Activated CD4-positive, alpha-beta T cell treated with anti-CD3 and anti-CD28 coated beads, Interleukin-2, amount 50 U/mL, for 48 hours (primary cell): ENCODE measurements at regions not wholly inside any gene's neighbourhood (a gene's known extent, or its start where the extent isn't known, plus 50 kb on each side); places are given as distances from the start of the nearest gene placed in this dataset.
"Not testable (repeated sequence)": the region's sequence is repeated elsewhere in the genome, so short reads cannot be mapped to it uniquely, and the experiment has no call there.

Experiments
- DNase-seq, 2 experiments: peaks; one replicate each; pipeline ENCODE4 v3.0.0-alpha.2; 2020

DNA sequence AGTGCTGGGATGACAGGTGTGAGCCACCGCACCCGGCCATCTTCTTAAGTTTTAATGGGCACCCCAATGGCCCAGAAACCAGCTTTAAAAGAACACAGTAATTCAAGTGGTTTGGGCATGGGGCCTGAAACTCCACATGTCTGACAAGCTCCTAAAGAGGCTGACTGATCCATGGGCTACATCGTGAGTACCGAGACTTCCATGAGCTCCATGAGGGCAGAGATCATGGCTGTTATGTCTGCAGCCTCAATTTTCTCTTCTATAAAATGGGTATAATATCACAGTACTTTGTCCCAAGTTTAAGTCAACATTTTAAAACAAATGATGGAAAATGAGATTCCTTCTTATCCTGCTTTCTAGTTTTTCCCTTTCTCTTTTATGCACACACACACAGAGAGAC, 397.6 kb upstream of the MAF start:
- no peak for DNase-seq

DNA sequence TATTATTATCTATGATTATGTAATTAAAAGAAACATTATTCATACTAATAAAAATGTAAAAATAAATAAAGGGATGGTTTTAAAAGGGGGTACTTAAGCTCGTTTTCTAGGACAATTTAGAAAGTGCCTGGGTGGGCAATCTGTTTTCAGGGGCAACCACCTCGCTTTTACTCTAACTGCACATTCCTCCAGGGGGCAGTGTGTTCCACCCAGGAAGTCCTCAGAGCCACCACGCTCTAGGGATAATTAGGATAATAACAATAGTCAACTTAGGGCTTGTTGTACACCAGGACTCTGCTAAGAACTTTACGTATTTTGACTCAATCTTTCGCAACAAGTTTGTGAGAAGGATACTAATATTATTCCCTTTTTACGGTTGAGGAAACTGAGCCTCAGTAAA, 396.7 kb upstream of the MAF start:
- DNase-seq: peak; percentile 5 to 14

GRCh38 chr16:79996321-79996720, 395.8 kb upstream of the MAF start:
- DNase-seq: no peak

GRCh38 chr16:79995315-79995714, 394.8 kb upstream of the MAF start:
- DNase-seq: no peak

DNA sequence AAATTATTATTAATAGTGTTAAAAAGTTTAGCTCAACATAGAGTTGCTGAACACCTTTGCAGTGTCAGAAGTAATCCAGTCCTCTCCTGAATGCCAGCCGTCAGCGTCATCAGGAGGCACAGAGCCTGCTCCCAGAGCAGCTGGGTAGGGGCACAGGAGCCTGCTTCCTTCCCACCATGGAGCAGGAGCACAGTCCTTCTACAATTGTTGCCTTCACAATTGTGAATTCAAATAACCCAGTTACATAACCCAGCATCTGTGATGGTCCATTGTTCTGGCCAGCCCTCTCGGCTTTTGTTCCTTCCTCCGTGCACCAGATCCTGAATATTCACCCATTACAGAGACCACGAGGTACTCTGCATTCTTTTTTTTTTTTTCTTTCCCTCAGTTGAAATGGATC, 393.9 kb upstream of the MAF start:
- no peak for DNase-seq

GRCh38 chr16:79993629-79994209, 393.2 kb upstream of the MAF start:
- DNase-seq: no peak

DNA sequence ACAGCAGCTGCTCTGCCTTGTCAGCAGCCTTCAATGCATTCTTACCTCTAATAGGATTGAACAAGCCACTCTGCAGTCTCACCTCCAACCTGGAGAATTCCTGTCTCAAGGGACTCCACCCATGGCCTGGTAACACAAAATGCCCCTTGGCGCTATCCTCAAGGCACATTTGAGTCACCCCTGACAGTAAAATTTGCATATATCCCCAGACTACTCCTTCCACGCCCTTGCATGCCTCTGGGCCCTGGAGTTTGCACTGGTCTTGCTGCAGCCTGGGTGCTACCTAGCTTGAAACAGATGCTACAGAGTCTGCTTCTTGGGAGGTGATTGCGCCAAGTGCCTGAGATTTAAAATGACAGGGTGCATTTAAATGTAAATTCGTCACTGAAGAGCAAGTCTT, 391.4 kb upstream of the MAF start:
- DNase-seq: no peak

- no peak for DNase-seq
Observed at GRCh38 chr16:79988721-79989220, 388.2 kb upstream of the MAF start.

DNA sequence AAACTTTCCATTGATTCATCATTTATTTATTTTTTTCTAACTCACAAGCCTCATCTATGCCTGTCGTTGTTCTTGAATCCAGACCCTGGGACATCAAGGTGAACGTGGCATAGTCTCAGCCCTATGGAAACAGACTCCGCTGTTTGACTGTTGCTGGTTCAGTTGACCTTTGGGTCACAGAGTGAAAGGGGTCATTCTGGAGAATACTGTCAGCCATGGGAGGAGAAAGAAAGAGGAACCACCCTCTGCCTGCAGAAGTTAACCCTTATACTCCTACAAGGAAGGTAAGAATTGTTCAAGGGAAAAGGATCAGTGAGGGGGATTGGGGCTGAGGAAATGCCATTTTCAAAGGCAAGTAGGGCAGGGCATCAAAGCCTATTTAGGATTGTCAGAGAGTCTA, 387.6 kb upstream of the MAF start:
- no peak for DNase-seq

DNA sequence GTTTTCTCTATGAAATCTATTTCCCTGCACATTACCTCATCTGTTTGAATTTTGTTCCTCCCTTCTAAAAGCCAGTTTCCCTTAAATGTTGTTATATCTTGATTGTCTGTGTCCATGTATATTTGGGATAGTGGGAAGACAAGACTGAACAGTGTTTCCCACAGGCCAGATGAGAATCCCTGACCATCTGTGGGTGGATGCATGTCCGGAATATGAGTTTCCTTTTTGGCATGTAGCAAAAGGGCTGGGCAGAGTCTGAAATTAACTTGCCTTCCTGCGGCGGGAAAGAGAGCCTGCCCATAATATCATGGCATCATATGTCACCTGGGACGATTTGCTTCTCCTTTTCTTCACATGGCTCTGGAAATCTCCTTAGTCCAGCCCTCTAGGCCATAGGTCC, 385.8 kb upstream of the MAF start:
- DNase-seq: no peak

- no peak for DNase-seq
Observed at GRCh38 chr16:79985606-79986005, 385.1 kb upstream of the MAF start.

DNA sequence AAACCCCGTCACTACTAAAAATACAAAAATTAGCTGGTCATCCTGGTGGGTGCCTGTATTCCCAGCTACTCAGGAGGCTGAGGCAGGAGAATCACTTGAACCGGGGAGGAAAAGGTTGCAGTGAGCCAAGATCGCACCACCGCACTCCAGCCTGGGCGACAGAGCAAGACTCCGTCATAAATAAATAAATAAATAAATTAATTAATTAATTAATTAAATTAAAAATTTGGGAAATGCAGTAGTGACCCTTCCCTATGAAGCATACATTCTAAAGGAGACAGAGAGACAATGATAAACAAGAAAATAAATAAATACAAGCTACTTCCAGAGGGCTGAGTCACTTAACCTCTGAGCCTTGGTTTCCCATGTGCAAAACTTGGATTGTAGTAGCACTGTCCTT, 383.6 kb upstream of the MAF start:
- not testable (repeated sequence) for DNase-seq

GRCh38 chr16:79982862-79983261, 382.3 kb upstream of the MAF start:
- DNase-seq: no peak

- DNase-seq: no peak
Observed at GRCh38 chr16:79982361-79982760, 381.8 kb upstream of the MAF start.

- no peak for DNase-seq
Observed at GRCh38 chr16:79981814-79982213, 381.3 kb upstream of the MAF start.

DNA sequence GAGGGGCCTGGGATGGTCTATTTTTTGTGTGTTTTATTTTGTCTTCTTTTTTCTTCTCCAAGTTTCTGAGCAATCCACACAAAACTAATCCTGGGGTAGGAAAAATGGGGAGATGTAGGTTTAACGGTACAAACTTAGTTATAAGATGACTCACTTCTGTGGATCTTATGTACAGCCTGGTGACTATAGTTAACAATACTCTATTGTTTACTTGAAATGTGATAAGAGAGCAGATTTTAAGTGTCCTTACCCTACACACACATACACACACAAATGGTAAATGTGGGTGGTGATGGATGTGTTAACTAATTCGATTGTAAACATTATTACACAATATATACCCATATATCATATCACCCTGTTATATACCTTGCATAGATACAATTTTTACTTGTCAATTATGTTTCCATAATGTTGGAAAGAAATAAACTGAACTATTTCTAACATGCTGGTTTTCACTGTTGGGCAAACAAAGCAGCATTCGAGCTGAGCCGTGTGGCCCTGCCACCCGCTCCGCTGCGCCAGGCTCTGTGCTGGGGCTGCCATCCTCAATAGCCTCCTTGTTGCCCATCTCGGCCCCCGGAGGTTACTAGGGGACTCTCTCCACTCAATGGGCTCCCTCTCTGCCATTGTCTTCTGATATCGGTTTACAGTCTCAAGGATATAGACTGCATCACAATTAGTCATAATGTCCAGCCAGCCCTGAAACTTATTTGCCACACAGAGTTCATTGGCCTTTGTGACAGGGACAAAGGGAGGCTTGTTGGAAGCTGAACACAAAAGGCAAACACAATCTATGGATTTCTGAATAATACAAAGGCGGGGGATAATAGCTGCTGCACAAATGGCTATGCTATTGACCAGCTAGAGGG, 380.3 kb upstream of the MAF start:
- no peak for DNase-seq

DNA sequence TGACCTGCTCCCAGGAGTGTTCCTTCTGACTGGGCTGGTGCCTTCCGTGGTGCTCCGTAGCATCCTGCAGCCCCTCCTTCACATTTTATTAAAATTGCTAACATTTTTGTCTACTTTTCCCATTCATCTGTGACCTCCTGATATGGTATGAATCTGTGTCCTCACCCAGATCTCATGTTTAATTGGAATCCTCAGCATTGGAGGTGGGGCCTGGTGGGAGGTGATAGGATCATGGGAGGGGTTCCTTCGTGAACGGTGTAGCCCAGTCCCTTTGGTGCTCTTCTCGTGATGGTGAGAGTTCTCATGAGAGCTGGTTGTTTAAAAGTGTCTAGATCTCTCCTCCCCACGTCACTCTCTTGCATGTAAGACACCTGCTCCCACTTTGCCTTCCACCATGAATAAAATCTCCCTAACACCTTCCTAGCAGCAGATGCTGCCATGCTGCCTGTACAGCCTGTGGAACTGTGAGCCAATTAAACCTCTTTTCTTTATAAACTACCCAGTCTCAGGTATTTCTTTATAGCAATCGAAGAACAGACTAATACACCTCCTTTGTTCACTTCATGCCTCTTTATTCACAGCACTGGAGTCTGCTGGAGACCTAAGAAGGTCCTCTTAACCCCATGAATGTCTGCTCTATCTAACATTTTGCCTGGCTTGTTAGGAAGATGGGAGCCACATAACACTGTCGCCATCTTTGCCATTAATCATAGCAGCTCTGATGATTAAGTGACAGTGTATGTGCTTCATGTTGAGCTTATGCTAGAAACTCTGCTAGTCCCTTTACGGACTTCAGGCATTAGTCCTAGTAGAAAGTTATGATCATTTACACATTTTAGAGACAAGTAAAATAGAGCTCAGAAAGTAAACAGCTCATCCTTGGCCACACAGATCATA, 377.7 kb upstream of the MAF start:
- no peak for DNase-seq

GRCh38 chr16:79973320-79973719, 372.8 kb upstream of the MAF start:
- no peak for DNase-seq

- no peak for DNase-seq
Observed at GRCh38 chr16:79972053-79972704, 371.6 kb upstream of the MAF start.

DNA sequence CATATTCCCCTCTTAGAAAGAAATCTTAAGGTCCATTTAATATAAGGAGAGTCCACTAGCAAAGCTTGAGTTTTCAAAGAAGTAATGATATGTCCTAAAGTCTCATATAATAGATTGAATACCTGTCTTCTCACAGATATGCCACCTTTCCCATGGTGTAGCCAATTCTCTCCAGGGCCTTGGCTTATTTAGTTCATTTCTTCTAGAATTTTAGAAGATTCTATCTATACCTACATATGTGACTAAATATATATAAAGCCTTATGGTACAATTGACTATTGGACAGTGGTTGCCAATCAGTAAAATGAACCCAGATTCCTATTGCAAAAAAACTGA, 370.7 kb upstream of the MAF start:
- DNase-seq: no peak

DNA sequence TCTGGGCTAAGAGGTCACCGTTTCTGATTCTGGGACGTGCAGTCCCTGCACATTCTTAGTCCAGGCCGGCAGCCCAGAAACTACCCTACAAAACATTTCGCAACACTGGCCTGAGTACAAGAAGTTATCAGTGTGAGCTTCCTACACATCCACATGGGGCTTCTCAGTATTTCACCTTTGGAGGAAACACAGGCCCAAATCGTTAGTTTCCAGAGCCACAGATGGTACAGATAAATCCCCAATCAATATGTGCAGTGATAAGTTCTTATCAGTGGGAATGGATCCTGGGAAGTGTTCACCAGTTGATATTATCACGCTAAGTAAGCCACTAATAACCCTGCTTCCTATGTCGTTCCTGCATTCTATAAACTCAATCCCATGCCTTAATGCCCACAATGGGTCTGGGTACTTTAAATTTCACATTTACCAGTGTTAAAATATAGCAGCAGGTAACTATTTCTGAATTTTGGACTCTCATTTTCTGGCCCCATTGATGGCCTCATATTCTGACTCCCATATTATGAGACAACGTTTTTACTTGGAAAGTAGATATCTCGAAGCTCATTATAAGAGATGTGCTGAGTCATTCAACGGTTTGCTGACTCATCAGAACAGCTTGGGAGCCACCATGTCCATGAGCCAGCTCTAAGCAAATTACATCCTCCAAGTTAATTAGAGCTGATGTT, 370.2 kb upstream of the MAF start:
- DNase-seq: no peak

DNA sequence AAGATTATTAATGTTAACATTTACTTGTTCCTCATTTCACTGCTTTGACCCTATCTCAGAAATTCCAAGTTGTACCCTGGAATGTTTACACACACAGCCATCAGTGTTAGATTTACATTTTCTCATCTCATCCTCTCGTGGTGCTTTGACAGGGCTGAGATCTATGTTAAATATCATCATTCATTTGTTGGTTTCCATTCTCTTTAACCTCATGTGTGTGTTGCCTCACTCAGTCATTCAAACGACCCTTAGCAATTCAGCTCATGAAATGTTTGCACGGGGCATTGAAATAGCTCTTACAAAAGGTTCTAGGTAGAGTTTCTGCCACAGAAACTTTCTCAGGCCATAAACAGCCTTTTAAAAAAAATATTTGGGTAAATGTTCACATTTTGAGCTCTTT, 369.6 kb upstream of the MAF start:
- no peak for DNase-seq

DNA sequence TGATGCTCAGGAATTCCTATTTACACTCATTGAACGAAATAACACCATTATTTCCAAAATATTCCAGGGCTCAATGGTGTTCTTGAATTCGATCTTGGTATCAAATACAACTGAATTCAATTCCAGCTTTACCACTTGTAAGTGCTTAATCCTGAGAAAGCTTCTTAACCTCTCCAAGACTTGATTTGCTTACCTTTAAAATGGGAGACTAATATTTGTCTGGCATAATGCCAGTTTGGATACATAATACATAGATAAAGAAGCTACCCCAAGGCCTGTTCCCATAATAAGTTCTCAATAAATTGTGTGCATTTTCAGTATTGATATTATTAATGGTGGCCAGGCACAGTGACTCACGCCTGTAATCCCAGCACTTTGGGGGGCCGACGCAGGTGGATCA, 368.9 kb upstream of the MAF start:
- no peak for DNase-seq
